Activated CD4-positive, alpha-beta T cell treated with anti-CD3 and anti-CD28 coated beads, Interleukin-2, amount 50 U/mL, for 48 hours (primary cell): ENCODE measurements at regions not wholly inside any gene's neighbourhood (a gene's known extent, or its start where the extent isn't known, plus 50 kb on each side); places are given as distances from the start of the nearest gene placed in this dataset.
A peak's percentile ranks its signal among the peaks of the same experiment; 100 is the strongest.

Experiments
- DNase-seq, 2 experiments: peaks; one replicate each; pipeline ENCODE4 v3.0.0-alpha.2; 2020

GRCh38 chr2:199624958-199625357, 167.2 kb upstream of the SATB2 start:
- no peak for DNase-seq

DNA sequence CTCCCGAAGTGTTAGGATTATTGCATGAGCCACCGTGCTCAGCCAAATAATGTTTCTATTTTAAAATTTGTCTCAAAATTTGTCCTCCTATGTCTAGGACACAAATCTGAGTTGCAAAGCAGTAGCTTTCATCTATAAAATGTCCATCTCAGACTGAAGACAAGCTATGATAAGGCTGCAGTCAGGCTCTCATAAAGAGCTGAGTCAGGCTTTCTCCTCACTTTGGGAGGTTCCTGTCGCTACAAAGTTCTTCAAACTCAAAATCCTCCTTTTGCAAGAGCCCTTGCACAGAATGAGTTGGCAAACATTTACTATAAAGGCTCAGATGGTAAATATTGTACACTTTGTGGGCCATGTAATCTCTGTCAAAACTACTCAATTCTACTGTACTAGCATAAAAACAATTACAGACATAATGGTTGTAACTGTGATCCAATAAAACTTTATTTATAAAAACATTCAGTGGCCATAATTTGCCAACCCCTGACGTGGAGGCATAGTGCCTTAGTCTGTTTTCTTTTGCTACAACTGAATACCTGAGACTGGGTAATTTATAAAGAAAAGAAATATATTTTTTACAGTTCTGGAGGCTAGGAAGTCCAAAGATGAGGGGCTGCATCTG, 154.9 kb upstream of the SATB2 start:
- no peak for DNase-seq

DNA sequence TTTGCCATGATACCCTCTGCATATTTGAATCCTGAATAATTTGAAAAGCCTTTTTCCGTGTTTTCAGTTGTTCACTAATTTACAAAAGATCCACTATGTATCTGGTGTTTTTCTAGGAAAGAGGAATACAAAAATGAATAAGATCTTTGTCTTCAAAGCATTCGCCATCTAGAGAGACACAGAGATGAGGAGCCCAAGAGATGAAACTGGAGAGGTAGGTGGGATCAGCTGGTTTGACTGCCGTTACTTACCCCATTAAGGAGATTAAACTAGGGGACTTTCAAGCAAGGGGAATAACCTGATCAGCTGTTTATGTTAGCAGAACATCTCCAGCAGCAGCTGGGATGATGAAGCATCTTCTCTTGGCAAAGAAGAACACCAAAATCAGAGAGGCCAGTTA, 150.2 kb upstream of the SATB2 start:
- no peak for DNase-seq

DNA sequence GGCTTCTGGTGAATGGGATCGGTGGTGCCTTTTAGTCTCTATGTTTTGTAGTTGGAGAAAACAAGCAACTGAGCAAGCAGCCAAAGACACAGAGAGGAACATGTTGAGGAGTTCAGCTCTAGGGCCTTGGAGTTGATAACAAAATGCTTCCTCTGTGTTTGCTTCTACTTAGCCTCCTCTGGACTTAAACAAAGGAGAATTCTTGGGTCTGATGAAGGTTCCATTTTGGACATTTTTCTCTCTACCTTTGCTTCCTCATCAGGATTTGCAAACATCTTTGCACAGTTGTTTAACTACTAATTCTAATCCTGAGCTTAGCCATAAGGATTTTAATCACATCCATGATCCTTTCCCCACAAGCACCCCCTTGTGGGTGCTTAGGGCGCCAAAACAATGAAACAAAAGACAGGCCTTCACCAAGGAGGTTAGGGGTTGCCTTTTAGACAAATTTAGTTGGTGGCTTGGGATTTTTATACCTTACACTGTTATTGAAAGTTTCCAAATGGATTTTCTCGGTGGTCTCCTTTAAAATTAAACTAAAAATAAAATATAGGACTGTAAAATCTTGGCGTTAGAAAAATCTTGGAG, 148.5 kb upstream of the SATB2 start:
- no peak for DNase-seq

DNA sequence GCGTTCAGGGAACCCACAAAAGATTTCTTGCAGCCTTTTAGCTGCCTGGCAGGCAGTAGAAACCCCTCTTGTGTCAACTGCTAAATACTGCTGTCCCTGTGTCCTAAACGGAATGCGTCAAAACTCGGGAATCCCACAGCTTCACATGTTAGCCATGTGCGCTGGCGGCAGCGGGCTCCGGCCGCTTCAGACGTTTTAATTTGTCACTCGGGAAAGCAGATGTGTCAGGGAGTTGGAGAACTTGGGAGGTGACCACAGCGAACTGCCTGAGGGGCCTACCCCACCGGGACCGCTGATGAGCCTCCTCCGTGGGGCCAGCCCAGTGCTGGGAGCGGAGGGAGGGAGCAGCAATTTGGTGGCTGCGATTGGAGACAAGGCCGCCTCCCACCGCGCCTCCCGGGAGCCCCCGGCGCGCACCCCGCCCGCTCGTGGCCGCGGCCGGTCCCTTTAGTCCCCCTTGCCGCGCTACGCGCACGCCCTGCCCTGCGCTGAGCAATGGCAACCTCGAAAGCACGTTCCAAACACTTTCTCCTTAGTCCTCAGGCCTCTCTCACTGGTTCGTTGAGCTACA, 146.1 kb upstream of the SATB2 start:
- no peak for DNase-seq

DNA sequence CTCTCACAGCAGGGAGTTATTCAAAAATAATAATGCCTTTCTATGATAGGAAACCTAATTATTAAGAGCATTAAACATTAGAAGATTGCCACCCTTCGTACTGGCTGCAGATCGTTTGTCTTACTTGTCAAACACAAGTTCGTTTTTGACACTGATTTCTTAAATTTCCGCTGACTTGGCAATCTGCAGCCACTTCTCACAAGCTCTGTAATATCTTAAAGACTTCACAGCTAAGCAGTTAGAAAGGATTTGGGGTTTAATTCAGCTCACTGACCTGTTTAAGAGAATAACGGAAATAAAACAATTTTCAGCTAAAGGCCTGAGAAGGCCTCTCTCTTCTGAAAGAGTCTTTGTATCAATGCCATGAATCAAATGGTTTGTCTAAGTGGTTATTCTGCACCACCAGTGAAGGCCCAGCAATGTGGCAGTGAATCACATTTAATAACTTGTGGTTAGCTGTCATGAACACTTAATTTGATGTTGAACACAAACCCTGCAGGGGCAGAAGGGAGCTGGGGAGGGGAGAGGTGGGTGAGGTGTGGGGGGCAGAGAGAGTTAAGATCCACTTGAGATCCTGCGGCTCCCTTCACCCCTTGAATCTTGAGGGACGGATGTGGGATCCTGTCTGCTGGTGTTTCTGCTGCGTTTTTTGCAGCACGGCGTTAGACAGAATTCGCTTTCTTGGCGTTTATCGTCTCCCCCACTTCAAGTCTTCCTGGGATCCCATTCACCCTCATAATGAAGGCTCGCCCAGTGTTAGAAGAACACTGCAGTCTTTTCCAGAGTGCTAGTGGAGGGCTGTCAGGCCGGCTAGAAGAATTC, 145.4 kb upstream of the SATB2 start:
- DNase-seq, result no peak

- DNase-seq, result peak in 1 of 2 experiments; percentile 3
Observed at GRCh38 chr2:199602271-199602895, 144.6 kb upstream of the SATB2 start.

DNA sequence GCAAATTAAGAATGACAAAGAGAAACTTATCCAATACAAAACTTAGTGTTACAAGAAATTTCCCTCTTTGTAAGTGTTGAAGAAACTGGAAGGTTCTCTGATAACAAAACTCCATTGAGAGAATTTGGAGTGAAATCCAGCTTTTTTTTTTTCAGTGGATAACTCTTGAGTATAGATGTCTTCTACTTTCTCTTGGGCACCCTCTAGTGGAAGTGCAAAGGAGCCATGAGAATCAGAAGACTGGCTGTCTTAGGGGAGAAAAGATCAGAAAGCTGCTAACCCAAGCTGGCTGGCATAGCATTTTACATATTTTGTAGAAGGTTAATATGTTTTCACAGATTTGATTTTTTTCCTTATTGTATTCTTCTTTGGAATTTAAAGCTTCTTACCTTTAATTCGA, 138.8 kb upstream of the SATB2 start:
- no peak for DNase-seq

- no peak for DNase-seq
Observed at GRCh38 chr2:199594443-199594842, 136.7 kb upstream of the SATB2 start.

GRCh38 chr2:199591826-199592225, 134.1 kb upstream of the SATB2 start:
- DNase-seq, result no peak

DNA sequence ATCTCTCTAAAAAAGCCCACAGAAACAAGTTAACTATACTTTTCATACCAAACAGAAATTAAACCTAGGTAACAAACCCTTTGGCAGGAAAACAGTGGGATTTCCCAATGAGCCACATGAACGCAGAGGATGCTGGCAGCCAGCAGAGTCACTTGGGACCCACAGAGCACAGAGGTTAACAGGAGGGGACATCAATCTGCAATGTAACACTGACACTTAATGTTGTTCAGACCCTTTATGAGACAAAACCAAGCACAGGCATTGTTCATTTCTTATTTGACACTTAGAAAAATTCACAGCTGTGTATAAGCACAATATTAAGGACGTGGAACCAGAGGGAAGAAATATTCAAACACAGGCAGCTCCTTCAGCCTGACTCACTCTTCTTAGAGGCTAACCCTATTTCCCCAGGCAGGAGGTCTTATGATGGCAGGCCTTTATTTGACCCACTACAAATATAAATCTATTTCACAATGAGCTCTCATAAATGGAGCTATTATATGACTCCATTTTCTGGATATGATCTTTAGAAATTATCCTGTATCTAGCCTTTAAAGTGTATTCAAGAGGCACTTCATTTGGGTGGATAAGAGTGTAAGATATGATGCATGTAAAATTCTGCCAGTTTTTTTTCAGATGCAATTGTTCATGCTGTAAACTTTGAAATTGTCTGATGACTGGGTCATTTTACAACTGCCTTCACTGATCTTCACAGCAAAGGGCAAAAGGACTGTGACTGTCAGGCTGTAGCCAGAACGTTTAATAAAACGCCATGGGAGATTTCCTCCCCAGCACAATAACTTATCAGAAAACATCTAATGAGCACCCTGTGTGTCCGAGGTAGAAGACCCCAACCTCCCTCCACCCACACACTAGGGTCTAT, 132.8 kb upstream of the SATB2 start:
- no peak for DNase-seq

GRCh38 chr2:199589306-199589705, 131.6 kb upstream of the SATB2 start:
- DNase-seq, result no peak

DNA sequence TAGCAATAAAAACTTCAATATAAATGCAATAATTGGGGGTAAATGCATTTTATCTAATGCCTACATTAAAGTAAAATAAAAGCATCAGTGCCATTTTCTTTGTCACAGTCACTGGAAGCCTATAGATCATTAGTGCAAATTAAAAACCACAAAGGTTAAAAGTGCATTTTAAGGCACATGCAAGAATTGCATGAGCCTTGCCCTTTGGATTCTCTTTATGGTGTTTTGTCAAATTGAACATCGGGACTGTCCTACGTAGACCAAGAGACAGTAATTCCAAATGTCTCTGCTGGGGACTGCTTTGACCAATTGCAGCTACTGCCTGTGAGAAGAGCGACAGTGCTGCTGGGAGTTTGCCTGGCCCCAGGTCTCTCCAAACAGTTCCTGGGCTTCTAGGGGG, 130.3 kb upstream of the SATB2 start:
- no peak for DNase-seq

DNA sequence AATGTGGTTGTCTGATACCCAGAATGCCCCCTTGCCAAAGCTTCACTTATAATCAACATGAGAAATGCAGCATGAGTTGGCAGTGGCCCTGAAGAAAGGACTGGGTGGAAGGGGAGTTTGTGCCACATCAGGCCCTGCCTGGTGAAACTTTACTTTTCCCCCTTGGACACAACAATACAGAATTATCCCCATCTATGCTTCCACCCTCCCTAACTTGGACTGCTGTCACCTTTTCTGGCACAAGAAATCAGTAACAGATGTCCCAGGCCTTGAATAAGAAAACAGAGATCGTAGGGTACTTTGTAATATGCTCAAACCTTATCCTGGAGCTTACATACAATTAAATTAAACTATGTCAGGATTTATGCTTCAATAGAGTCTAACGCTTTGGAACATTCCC, 128.9 kb upstream of the SATB2 start:
- DNase-seq, result no peak

GRCh38 chr2:199583676-199584075, 125.9 kb upstream of the SATB2 start:
- DNase-seq, result no peak

DNA sequence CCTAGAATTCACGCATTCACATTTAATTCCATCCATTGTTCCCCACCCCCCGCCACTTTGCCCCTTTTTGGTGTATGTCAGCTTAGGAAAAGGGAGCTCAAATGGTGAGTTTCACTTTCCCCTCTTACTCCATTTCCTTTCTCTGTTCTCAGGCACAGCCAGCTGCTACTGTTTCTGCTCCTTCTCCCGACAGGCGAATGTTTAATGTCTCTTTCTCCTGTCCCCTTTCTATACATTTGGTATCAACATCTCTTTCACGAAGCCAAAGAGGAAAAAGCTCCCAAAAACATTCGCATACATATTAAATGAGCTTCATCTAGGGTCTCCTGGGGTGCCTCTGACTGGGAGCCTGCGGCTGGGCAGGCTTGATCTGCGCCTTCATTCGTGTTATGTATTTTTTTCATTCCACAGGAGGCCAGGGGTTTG, 124.2 kb upstream of the SATB2 start:
- no peak for DNase-seq

DNA sequence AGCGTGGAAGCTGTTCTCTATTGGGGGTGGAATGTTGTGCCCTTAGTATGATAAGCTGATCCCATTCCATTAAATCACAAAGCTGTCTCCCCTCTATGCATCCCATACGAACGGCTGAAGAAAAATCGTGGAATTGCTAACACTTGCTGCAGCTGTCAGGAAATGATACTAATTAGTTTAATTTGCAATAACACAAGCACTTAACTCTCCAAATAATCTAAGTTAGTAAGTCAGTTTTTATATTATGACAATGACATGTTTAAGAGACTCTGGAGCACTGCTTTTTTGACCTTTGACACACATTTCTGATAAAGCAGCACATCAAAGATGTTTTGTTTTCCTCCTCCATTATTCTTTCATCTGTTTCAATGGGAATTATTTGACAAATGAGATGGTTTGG, 123.7 kb upstream of the SATB2 start:
- DNase-seq, result no peak

- DNase-seq, result no peak
Observed at GRCh38 chr2:199575416-199575815, 117.7 kb upstream of the SATB2 start.

DNA sequence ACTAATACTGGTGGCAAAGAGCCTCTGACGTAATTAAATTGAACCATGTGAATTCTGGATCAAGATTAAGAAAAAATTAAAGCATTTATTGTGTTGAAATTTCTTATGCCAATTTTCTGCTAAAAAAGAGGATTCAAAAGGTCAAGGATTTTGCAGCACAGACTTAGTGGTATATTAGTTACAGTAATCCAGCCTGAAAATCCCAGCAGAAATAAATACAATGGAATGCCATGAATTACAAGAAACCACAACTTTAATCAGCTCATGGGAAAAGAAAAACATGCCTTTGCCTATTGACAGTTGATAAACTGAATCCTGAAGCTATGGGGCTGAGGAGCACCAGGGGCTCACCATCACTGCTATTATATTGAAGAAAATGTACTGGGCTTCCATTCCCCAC, 114.8 kb upstream of the SATB2 start:
- no peak for DNase-seq

GRCh38 chr2:199570934-199571333, 113.2 kb upstream of the SATB2 start:
- no peak for DNase-seq

GRCh38 chr2:199569336-199569735, 111.6 kb upstream of the SATB2 start:
- DNase-seq, result no peak

- no peak for DNase-seq
Observed at GRCh38 chr2:199558156-199558555, 100.4 kb upstream of the SATB2 start.
